Thoracic aorta (tissue), 2 donors: ENCODE measurements at regions not wholly inside any gene's neighbourhood (a gene's known extent, or its start where the extent isn't known, plus 50 kb on each side); places are given as distances from the start of the nearest gene placed in this dataset.
A peak's percentile ranks its signal among the peaks of the same experiment; 100 is the strongest.
"Not testable (repeated sequence)": the region's sequence is repeated elsewhere in the genome, so short reads cannot be mapped to it uniquely, and the experiment has no call there.

Experiments
- ATAC-seq: fragments of 150-250 bp; one replicate; pipeline ENCODE4 v1.8.0; 2017; ENCODE audit warnings: low read depth; ENCODE audit not compliant: insufficient number of reproducible peaks, low FRiP score
- DNase-seq: peaks from one replicate; pipeline ENCODE4 v3.0.0-alpha.2; 2020; ENCODE audit warnings: low spot score
- H3K27ac ChIP-seq, 2 donors: fragments of 200-600 bp; sonication (generic); 1 replicate in 1 of 2; 2 replicates in 1 of 2; pipeline ENCODE4 v1.5.1; 2016; ENCODE audit warnings: mild to moderate bottlenecking in 2 of 2, moderate library complexity in 2 of 2
- H3K27me3 ChIP-seq: fragments of 200-600 bp; sonication (generic); replicated peaks from 2 replicates; pipeline ENCODE4 v1.6.0; 2016; ENCODE audit warnings: mild to moderate bottlenecking; ENCODE audit not compliant: insufficient read depth
- H3K36me3 ChIP-seq: fragments of 200-600 bp; sonication (generic); one replicate; pipeline ENCODE4 v1.5.1; 2016
- H3K4me1 ChIP-seq, 2 donors: fragments of 200-600 bp; sonication (generic); 1 replicate in 1 of 2; 2 replicates in 1 of 2; pipeline versions ENCODE4 v1.5.1 to v1.6.0; 2016; ENCODE audit warnings: low read depth in 2 of 2, mild to moderate bottlenecking in 1 of 2; ENCODE audit not compliant: control insufficient read depth in 1 of 2
- H3K4me3 ChIP-seq: fragments of 200-600 bp; sonication (generic); 2 replicates; pipeline ENCODE4 v1.5.1; 2016; ENCODE audit warnings: mild to moderate bottlenecking
- H3K9me3 ChIP-seq: fragments of 200-600 bp; sonication (generic); 2 replicates; pipeline ENCODE4 v1.5.1; 2016

- H3K4me1 ChIP-seq: not testable (repeated sequence)
- peak overlapping the region; percentile 77 for H3K4me3 ChIP-seq
These were observed 108.2 kb downstream of the SPATA31A1 start for GRCh38 chr9:39463696-39464095.

GRCh38 chr9:39464122-39464777 is 108.8 kb downstream of the SPATA31A1 start:
- not testable (repeated sequence) for H3K36me3 ChIP-seq, H3K27me3 ChIP-seq, H3K4me1 ChIP-seq, H3K9me3 ChIP-seq
- H3K4me3 ChIP-seq: peak overlapping the region; percentile 77
- ATAC-seq (peak; percentile 98), DNase-seq (peak; percentile 21)
- peak overlapping the region in 1 of 2 donors; percentile 38 for H3K27ac ChIP-seq

More at GRCh38 chr9:39463696-39464095, 108.2 kb downstream of the SPATA31A1 start:
- not testable (repeated sequence) for H3K36me3 ChIP-seq, H3K9me3 ChIP-seq, DNase-seq, H3K27me3 ChIP-seq, ATAC-seq, H3K27ac ChIP-seq

- DNase-seq, H3K27me3 ChIP-seq, H3K9me3 ChIP-seq, H3K4me3 ChIP-seq, H3K36me3 ChIP-seq, ATAC-seq, H3K4me1 ChIP-seq, H3K27ac ChIP-seq: not testable (repeated sequence)
These were observed 119.0 kb downstream of the SPATA31A1 start for GRCh38 chr9:39474499-39474898.

- not testable (repeated sequence) for H3K27me3 ChIP-seq, H3K4me1 ChIP-seq, H3K27ac ChIP-seq, DNase-seq, H3K36me3 ChIP-seq, H3K4me3 ChIP-seq, ATAC-seq, H3K9me3 ChIP-seq
These were observed 127.6 kb downstream of the SPATA31A1 start for GRCh38 chr9:39483073-39483472.

GRCh38 chr9:39483880-39484279 is 128.4 kb downstream of the SPATA31A1 start:
- H3K4me3 ChIP-seq, H3K27ac ChIP-seq, H3K36me3 ChIP-seq, H3K9me3 ChIP-seq, H3K4me1 ChIP-seq, ATAC-seq, H3K27me3 ChIP-seq, DNase-seq: not testable (repeated sequence)

- H3K36me3 ChIP-seq, H3K4me1 ChIP-seq, ATAC-seq, H3K4me3 ChIP-seq, H3K9me3 ChIP-seq, DNase-seq, H3K27me3 ChIP-seq, H3K27ac ChIP-seq: not testable (repeated sequence)
These were observed 128.8 kb downstream of the SPATA31A1 start for GRCh38 chr9:39484292-39484691.

- H3K9me3 ChIP-seq, DNase-seq, ATAC-seq, H3K36me3 ChIP-seq, H3K4me3 ChIP-seq, H3K27me3 ChIP-seq, H3K27ac ChIP-seq, H3K4me1 ChIP-seq: not testable (repeated sequence)
These were observed 132.0 kb downstream of the SPATA31A1 start for GRCh38 chr9:39487477-39487876.

- H3K4me1 ChIP-seq, H3K36me3 ChIP-seq, H3K27me3 ChIP-seq, ATAC-seq, DNase-seq, H3K9me3 ChIP-seq, H3K27ac ChIP-seq, H3K4me3 ChIP-seq: not testable (repeated sequence)
These were observed 140.8 kb downstream of the SPATA31A1 start for GRCh38 chr9:39496248-39496647.

- H3K27ac ChIP-seq, ATAC-seq, H3K4me1 ChIP-seq, H3K36me3 ChIP-seq, H3K4me3 ChIP-seq, H3K27me3 ChIP-seq, H3K9me3 ChIP-seq, DNase-seq: not testable (repeated sequence)
These were observed 147.7 kb downstream of the SPATA31A1 start for GRCh38 chr9:39503178-39503577.

- H3K36me3 ChIP-seq, ATAC-seq, DNase-seq, H3K27ac ChIP-seq, H3K27me3 ChIP-seq, H3K9me3 ChIP-seq, H3K4me3 ChIP-seq, H3K4me1 ChIP-seq: not testable (repeated sequence)
These were observed 172.0 kb downstream of the SPATA31A1 start for GRCh38 chr9:39527387-39528029.

- DNase-seq, H3K4me1 ChIP-seq, H3K36me3 ChIP-seq, H3K27ac ChIP-seq, H3K4me3 ChIP-seq, H3K9me3 ChIP-seq, H3K27me3 ChIP-seq, ATAC-seq: not testable (repeated sequence)
These were observed 177.1 kb downstream of the SPATA31A1 start for GRCh38 chr9:39532597-39532996.

- not testable (repeated sequence) for H3K27ac ChIP-seq, H3K36me3 ChIP-seq, H3K27me3 ChIP-seq, H3K9me3 ChIP-seq, ATAC-seq, H3K4me1 ChIP-seq, DNase-seq, H3K4me3 ChIP-seq
These were observed 177.7 kb downstream of the SPATA31A1 start for GRCh38 chr9:39533001-39533762.
